Mesenchymal stem cell (in vitro differentiated cells and primary cell): ENCODE measurements at regions not wholly inside any gene's neighbourhood (a gene's known extent, or its start where the extent isn't known, plus 50 kb on each side); places are given as distances from the start of the nearest gene placed in this dataset.

Experiments
- DNase-seq: peaks from one replicate; pipeline ENCODE4 v3.0.0-alpha.2; 2013
- H2AFZ ChIP-seq: one replicate; pipeline ENCODE4 v1.6.1; 2013; ENCODE audit warnings: low read depth, mild to moderate bottlenecking, control low read depth, inconsistent platforms, low read length, moderate library complexity
- H2AK5ac ChIP-seq: 2 replicates; pipeline ENCODE4 v1.6.1; 2013; ENCODE audit warnings: low read length, moderate library complexity, mild to moderate bottlenecking, inconsistent platforms; ENCODE audit not compliant: severe bottlenecking
- H2BK120ac ChIP-seq: one replicate; pipeline ENCODE4 v1.6.1; 2013; ENCODE audit warnings: low read depth, mild to moderate bottlenecking, inconsistent platforms, low read length, moderate library complexity
- H2BK12ac ChIP-seq, 2 experiments: one replicate each; pipeline ENCODE4 v1.6.1; 2013; ENCODE audit warnings: inconsistent platforms in 2 of 2, low read length in 2 of 2, mild to moderate bottlenecking in 2 of 2, moderate library complexity in 2 of 2, control low read depth in 1 of 2
- H2BK15ac ChIP-seq: one replicate; pipeline ENCODE4 v1.6.1; 2013; ENCODE audit warnings: mild to moderate bottlenecking, low read depth, inconsistent platforms; ENCODE audit not compliant: poor library complexity, severe bottlenecking
- H2BK5ac ChIP-seq: 2 replicates; pipeline ENCODE4 v1.6.1; 2013; ENCODE audit warnings: low read depth, mild to moderate bottlenecking, low read length, control low read depth, inconsistent platforms; ENCODE audit not compliant: poor library complexity, severe bottlenecking
- H3K14ac ChIP-seq, 2 experiments: one replicate each; pipeline ENCODE4 v1.6.1; 2013; ENCODE audit warnings: inconsistent platforms in 2 of 2, low read length in 2 of 2, control low read depth in 1 of 2, mild to moderate bottlenecking in 1 of 2, moderate library complexity in 1 of 2
- H3K18ac ChIP-seq, 2 experiments: one replicate each; pipeline ENCODE4 v1.6.1; 2013; ENCODE audit warnings: inconsistent platforms in 2 of 2, low read length in 2 of 2, control low read depth in 1 of 2, low read depth in 1 of 2, mild to moderate bottlenecking in 1 of 2
- H3K23ac ChIP-seq, 2 experiments: one replicate each; pipeline ENCODE4 v1.6.1; 2013; ENCODE audit warnings: inconsistent platforms in 2 of 2, low read length in 2 of 2, mild to moderate bottlenecking in 2 of 2, moderate library complexity in 2 of 2, control low read depth in 1 of 2
- H3K27ac ChIP-seq: 2 replicates; pipeline ENCODE4 v1.5.1; 2013; ENCODE audit warnings: mild to moderate bottlenecking, moderate library complexity, low read length, control low read depth, inconsistent platforms; ENCODE audit not compliant: poor library complexity, severe bottlenecking
- H3K27me3 ChIP-seq, 2 experiments: 2 replicates each; pipeline versions ENCODE4 v1.6.1 to v1.7.0; 2013; ENCODE audit warnings: low read length in 2 of 2, mild to moderate bottlenecking in 2 of 2, moderate library complexity in 2 of 2, control low read depth in 1 of 2, inconsistent platforms in 1 of 2; ENCODE audit not compliant: control insufficient read depth in 1 of 2, insufficient read depth in 1 of 2
- H3K36me3 ChIP-seq, 2 experiments: 2 replicates each; pipeline versions ENCODE4 v1.6.1 to v1.7.0; 2013; ENCODE audit warnings: low read length in 2 of 2, control low read depth in 1 of 2, inconsistent platforms in 1 of 2, low read depth in 1 of 2, mild to moderate bottlenecking in 1 of 2; ENCODE audit not compliant: insufficient read depth in 2 of 2, control insufficient read depth in 1 of 2
- H3K4ac ChIP-seq, 2 experiments: one replicate each; pipeline ENCODE4 v1.6.1; 2013; ENCODE audit warnings: inconsistent platforms in 2 of 2, low read length in 2 of 2, mild to moderate bottlenecking in 2 of 2, moderate library complexity in 2 of 2, control low read depth in 1 of 2, low read depth in 1 of 2
- H3K4me1 ChIP-seq: 2 replicates; pipeline ENCODE4 v1.6.1; 2013; ENCODE audit warnings: low read depth, low read length, control low read depth; ENCODE audit not compliant: control insufficient read depth, insufficient read depth
- H3K4me2 ChIP-seq: 2 replicates; pipeline ENCODE4 v1.6.1; 2013; ENCODE audit warnings: low read length, mild to moderate bottlenecking, inconsistent platforms; ENCODE audit not compliant: poor library complexity, severe bottlenecking
- H3K4me3 ChIP-seq, 2 experiments: 2 replicates each; pipeline versions ENCODE4 v1.5.1 to v1.7.0; 2013; ENCODE audit warnings: low read length in 2 of 2, mild to moderate bottlenecking in 2 of 2, control low read depth in 1 of 2, low read depth in 1 of 2; ENCODE audit not compliant: insufficient read depth in 1 of 2
- H3K79me1 ChIP-seq: replicated peaks from 2 replicates; pipeline ENCODE4 v1.6.1; 2013; ENCODE audit warnings: mild to moderate bottlenecking, control low read depth, low read length, inconsistent platforms; ENCODE audit not compliant: poor library complexity, severe bottlenecking
- H3K9ac ChIP-seq: 2 replicates; pipeline ENCODE4 v1.7.0; 2013; ENCODE audit warnings: mild to moderate bottlenecking, low read length, moderate library complexity
- H3K9me3 ChIP-seq: 2 replicates; pipeline ENCODE4 v1.7.0; 2013; ENCODE audit warnings: mild to moderate bottlenecking, low read length; ENCODE audit not compliant: control insufficient read depth
- H4K8ac ChIP-seq: one replicate; pipeline ENCODE4 v1.6.1; 2013; ENCODE audit warnings: inconsistent platforms, mild to moderate bottlenecking, low read length, moderate library complexity
- H4K91ac ChIP-seq: one replicate; pipeline ENCODE4 v1.6.1; 2013; ENCODE audit warnings: mild to moderate bottlenecking, low read length, inconsistent platforms
- WGBS: methylation state at CpG from one replicate; pipeline ENCODE4 v1.1.7; 2013; ENCODE audit warnings: mixed read lengths; 5-methylcytosine and 5-hydroxymethylcytosine counted together

- no CpG with 5 or more reads among the region's 1 CpG for whole genome bisulfite sequencing
- Histone ChIP-seq H2BK120ac (no peak overlapping the region), H2BK12ac (no peak overlapping the region), H3K9ac (no peak overlapping the region), H3K27me3 (no peaks in the 10 kb centered on the region), H4K8ac (no peak overlapping the region), H4K91ac (no peak overlapping the region), H3K4ac (no peak overlapping the region), H3K14ac (no peak overlapping the region), H3K9me3 (peaks cover 5% of the 10 kb centered on the region), H2BK5ac (no peak overlapping the region), H3K23ac (no peak overlapping the region), H3K36me3 (no peaks in the 10 kb centered on the region), H3K18ac (no peak overlapping the region), H2AFZ (no peak overlapping the region), H3K4me3 (no peak overlapping the region), H3K4me2 (no peak overlapping the region), H3K27ac (no peak overlapping the region), H2AK5ac (no peak overlapping the region), H2BK15ac (no peak overlapping the region), H3K79me1 (no peaks in the 10 kb centered on the region), H3K4me1 (no peaks in the 10 kb centered on the region)
- DNase-seq, result no peak
These were observed 1367.5 kb downstream of the AACS start for GRCh38 chr12:126432780-126433179.

GRCh38 chr12:126434412-126434985 is 1369.3 kb downstream of the AACS start:
- Histone ChIP-seq H2BK15ac (no peak overlapping the region), H3K9ac (no peak overlapping the region), H2AK5ac (no peak overlapping the region), H3K4me2 (no peak overlapping the region), H2BK12ac (no peak overlapping the region), H3K14ac (no peak overlapping the region), H3K4me1 (no peaks in the 10 kb centered on the region), H3K27ac (no peak overlapping the region), H2AFZ (no peak overlapping the region), H3K9me3 (peaks cover 5% of the 10 kb centered on the region), H3K18ac (no peak overlapping the region), H3K4me3 (no peak overlapping the region), H3K27me3 (no peaks in the 10 kb centered on the region), H3K36me3 (no peaks in the 10 kb centered on the region), H2BK120ac (no peak overlapping the region), H4K8ac (no peak overlapping the region), H4K91ac (no peak overlapping the region), H3K23ac (no peak overlapping the region), H2BK5ac (no peak overlapping the region), H3K79me1 (no peaks in the 10 kb centered on the region), H3K4ac (no peak overlapping the region)
- WGBS, result 74% methylated on average over 5 of the region's 5 CpGs
- DNase-seq, result no peak

- Histone ChIP-seq H2BK12ac (no peak overlapping the region), H2AK5ac (no peak overlapping the region), H3K4me1 (no peaks in the 10 kb centered on the region), H3K14ac (no peak overlapping the region), H3K27me3 (no peaks in the 10 kb centered on the region), H3K4me2 (no peak overlapping the region), H3K36me3 (no peaks in the 10 kb centered on the region), H4K8ac (no peak overlapping the region), H2BK15ac (no peak overlapping the region), H3K23ac (no peak overlapping the region), H3K79me1 (no peaks in the 10 kb centered on the region), H2AFZ (no peak overlapping the region), H3K9ac (no peak overlapping the region), H4K91ac (no peak overlapping the region), H3K27ac (no peak overlapping the region), H3K4ac (no peak overlapping the region), H3K18ac (no peak overlapping the region), H3K4me3 (no peak overlapping the region), H2BK120ac (no peak overlapping the region), H2BK5ac (no peak overlapping the region), H3K9me3 (peaks cover 5% of the 10 kb centered on the region)
- 86% methylated on average over 3 of the region's 3 CpGs for WGBS
- no peak for DNase-seq
These were observed 1370.8 kb downstream of the AACS start for GRCh38 chr12:126436041-126436440.

- Histone ChIP-seq H3K4me1 (no peaks in the 10 kb centered on the region), H2BK15ac (no peak overlapping the region), H2BK12ac (no peak overlapping the region), H2AK5ac (no peak overlapping the region), H3K18ac (no peak overlapping the region), H3K14ac (no peak overlapping the region), H3K4me3 (no peak overlapping the region), H2AFZ (no peak overlapping the region), H3K23ac (no peak overlapping the region), H3K4ac (no peak overlapping the region), H3K9me3 (peaks cover 5% of the 10 kb centered on the region), H2BK5ac (no peak overlapping the region), H3K9ac (no peak overlapping the region), H4K8ac (no peak overlapping the region), H3K36me3 (no peaks in the 10 kb centered on the region), H3K27me3 (no peaks in the 10 kb centered on the region), H3K4me2 (no peak overlapping the region), H3K79me1 (no peaks in the 10 kb centered on the region), H2BK120ac (no peak overlapping the region), H3K27ac (no peak overlapping the region), H4K91ac (no peak overlapping the region)
- DNase-seq, result no peak
- 38% methylated on average over 1 of the region's 1 CpG for WGBS
These were observed 1372.7 kb downstream of the AACS start for GRCh38 chr12:126437934-126438333.
